H1 (cell line): ENCODE measurements at regions not wholly inside any gene's neighbourhood (a gene's known extent, or its start where the extent isn't known, plus 50 kb on each side); places are given as distances from the start of the nearest gene placed in this dataset.

Experiments used
- CTCF ChIA-PET: fragments of 300-600 bp; sonication (Branson Sonifier 250); formaldehyde crosslinking; loops from one replicate; lab custom pipeline; 2021; ENCODE audit not compliant: partially characterized antibody; lab: Charles Lee
- POLR2A ChIA-PET: fragments of 300-600 bp; sonication (Branson Sonifier 250); formaldehyde crosslinking; loops from one replicate; lab custom pipeline; 2021; ENCODE audit warnings: inconsistent platforms; ENCODE audit not compliant: partially characterized antibody; lab: Charles Lee
- DNase-seq, 2 experiments: peaks; one replicate each; pipeline versions ENCODE4 v3.0.0 to v3.0.0-alpha.2; 2010 to 2022; ENCODE audit warnings: low spot score in 2 of 2, low read depth in 1 of 2, mixed read lengths in 1 of 2
- FAIRE-seq: peaks from 2 replicates; lab custom pipeline; 2011; peaks lifted over from hg19 to GRCh38; lab: Jason Lieb, UNC
- H2AFZ ChIP-seq: 2 replicates; pipeline ENCODE4 v1.8.1; 2012; ENCODE audit warnings: low read length, inconsistent platforms
- H2AK5ac ChIP-seq: 2 replicates; pipeline ENCODE4 v1.6.1; 2013; ENCODE audit warnings: low read depth, low read length
- H2BK120ac ChIP-seq: replicated peaks from 2 replicates; pipeline ENCODE3; 2013; ENCODE audit warnings: low read depth, low read length, inconsistent platforms
- H2BK12ac ChIP-seq: 2 replicates; pipeline ENCODE4 v1.6.1; 2013; ENCODE audit warnings: low read depth, low read length
- H2BK15ac ChIP-seq: 2 replicates; pipeline ENCODE4 v1.6.1; 2013; ENCODE audit warnings: low read length
- H2BK20ac ChIP-seq: 2 replicates; pipeline ENCODE4 v1.6.1; 2013; ENCODE audit warnings: low read length
- H2BK5ac ChIP-seq: 2 replicates; pipeline ENCODE4 v1.6.1; 2013; ENCODE audit warnings: low read depth, low read length
- H3K14ac ChIP-seq: 2 replicates; pipeline ENCODE4 v1.6.1; 2013; ENCODE audit warnings: inconsistent platforms; ENCODE audit not compliant: insufficient read length
- H3K18ac ChIP-seq: 2 replicates; pipeline ENCODE4 v1.6.1; 2013; ENCODE audit warnings: low read length; ENCODE audit errors: extremely low read depth
- H3K23ac ChIP-seq: 2 replicates; pipeline ENCODE4 v1.6.1; 2013; ENCODE audit warnings: inconsistent platforms; ENCODE audit not compliant: insufficient read length
- H3K23me2 ChIP-seq: 2 replicates; pipeline ENCODE4 v1.6.1; 2013; ENCODE audit warnings: low read depth, low read length
- H3K27ac ChIP-seq: 2 replicates; pipeline ENCODE4 v1.6.1; 2011; ENCODE audit warnings: low read depth, low read length, inconsistent platforms
- H3K27me3 ChIP-seq, 4 experiments: replicated peaks in 1 of 4; 1 replicate in 1 of 4; 2 replicates in 3 of 4; pipeline versions ENCODE4 v1.6.1 to v1.8.1; 2011 to 2013; ENCODE audit warnings: low read length in 3 of 4, mild to moderate bottlenecking in 3 of 4, inconsistent platforms in 2 of 4, mixed read lengths in 2 of 4, moderate library complexity in 1 of 4; ENCODE audit not compliant: control insufficient read depth in 3 of 4, insufficient read depth in 3 of 4; ENCODE audit errors: extremely low read depth in 1 of 4
- H3K36me3 ChIP-seq, 4 experiments: 2 replicates each; pipeline versions ENCODE4 v1.6.1 to v1.8.1; 2011 to 2013; ENCODE audit warnings: mild to moderate bottlenecking in 4 of 4, low read length in 3 of 4, moderate library complexity in 2 of 4, control low read depth in 1 of 4, inconsistent platforms in 1 of 4; ENCODE audit not compliant: insufficient read depth in 4 of 4, control insufficient read depth in 2 of 4
- H3K4ac ChIP-seq: replicated peaks from 2 replicates; pipeline ENCODE3; 2013; ENCODE audit warnings: low read length, low read depth, mixed read lengths, inconsistent platforms; ENCODE audit not compliant: insufficient read length
- H3K4me1 ChIP-seq, 4 experiments: replicated peaks in 1 of 4; 1 replicate in 1 of 4; 2 replicates in 3 of 4; pipeline versions ENCODE4 v1.6.1 to v1.8.1; 2011 to 2013; ENCODE audit warnings: low read length in 3 of 4, inconsistent platforms in 2 of 4, mixed read lengths in 1 of 4; ENCODE audit not compliant: insufficient read depth in 4 of 4, control insufficient read depth in 3 of 4
- H3K4me2 ChIP-seq, 2 experiments: 2 replicates each; pipeline versions ENCODE4 v1.6.1 to v1.8.1; 2011 to 2013; ENCODE audit warnings: low read depth in 2 of 2, low read length in 2 of 2, control low read depth in 1 of 2, inconsistent platforms in 1 of 2, mild to moderate bottlenecking in 1 of 2; ENCODE audit not compliant: insufficient read depth in 1 of 2
- H3K4me3 ChIP-seq, 4 experiments: fragments of 200-600, 300-600 bp in 1 of 4; sonication (generic), shearing (Covaris generic), sonication (Bioruptor Twin) in 1 of 4; 2 replicates each; pipeline versions ENCODE4 v1.5.1 to v1.8.1; 2011 to 2016; ENCODE audit warnings: low read length in 4 of 4, low read depth in 3 of 4, control low read depth in 2 of 4, inconsistent platforms in 2 of 4, mild to moderate bottlenecking in 2 of 4, mixed read lengths in 1 of 4, moderate library complexity in 1 of 4; ENCODE audit not compliant: insufficient read depth in 2 of 4; ENCODE audit errors: extremely low read depth in 1 of 4
- H3K56ac ChIP-seq: replicated peaks from 2 replicates; pipeline ENCODE3; 2013; ENCODE audit warnings: low read depth, mild to moderate bottlenecking, mixed read lengths, low read length, inconsistent platforms; ENCODE audit not compliant: insufficient read length
- H3K79me1 ChIP-seq: 2 replicates; pipeline ENCODE4 v1.6.1; 2013; ENCODE audit warnings: low read depth, low read length, control low read depth
- H3K79me2 ChIP-seq, 2 experiments: 2 replicates each; pipeline versions ENCODE4 v1.6.1 to v1.8.1; 2012 to 2013; ENCODE audit warnings: low read length in 2 of 2, mild to moderate bottlenecking in 2 of 2, inconsistent platforms in 1 of 2; ENCODE audit not compliant: insufficient read depth in 2 of 2, control insufficient read depth in 1 of 2
- H3K9ac ChIP-seq, 4 experiments: replicated peaks in 1 of 4; 1 replicate in 1 of 4; 2 replicates in 3 of 4; pipeline versions ENCODE4 v1.6.1 to v1.8.1; 2011 to 2013; ENCODE audit warnings: low read depth in 3 of 4, low read length in 3 of 4, control low read depth in 2 of 4, mild to moderate bottlenecking in 2 of 4, moderate library complexity in 2 of 4, inconsistent platforms in 1 of 4; ENCODE audit errors: extremely low read depth in 1 of 4
- H3K9me3 ChIP-seq, 2 experiments: 2 replicates each; pipeline versions ENCODE4 v1.6.1 to v1.8.1; 2012 to 2013; ENCODE audit warnings: mild to moderate bottlenecking in 2 of 2, moderate library complexity in 2 of 2, control low read depth in 1 of 2, inconsistent platforms in 1 of 2, low read depth in 1 of 2, low read length in 1 of 2, mixed read lengths in 1 of 2; ENCODE audit not compliant: insufficient read depth in 2 of 2
- H4K20me1 ChIP-seq, 2 experiments: replicated peaks in 1 of 2; 2 replicates each; pipeline versions ENCODE3 to v1.8.1; 2011 to 2013; ENCODE audit warnings: inconsistent platforms in 2 of 2, low read length in 2 of 2, mild to moderate bottlenecking in 1 of 2; ENCODE audit not compliant: insufficient read depth in 2 of 2, control insufficient read depth in 1 of 2
- H4K5ac ChIP-seq: 2 replicates; pipeline ENCODE4 v1.6.1; 2013; ENCODE audit warnings: low read length, low read depth, mixed read lengths, inconsistent platforms; ENCODE audit not compliant: insufficient read length
- H4K8ac ChIP-seq: 2 replicates; pipeline ENCODE4 v1.8.0; 2013; ENCODE audit warnings: mild to moderate bottlenecking, moderate library complexity, low read length, inconsistent platforms; ENCODE audit not compliant: insufficient read depth; ENCODE audit errors: extremely low read depth
- H4K91ac ChIP-seq: replicated peaks from 2 replicates; pipeline ENCODE3; 2013; ENCODE audit warnings: low read length, mixed read lengths, inconsistent platforms; ENCODE audit not compliant: insufficient read length
- CBX5 ChIP-seq: fragments of 300-800, 300-1000 bp; sonication (generic); IDR thresholded peaks from 2 replicates; pipeline ENCODE4 v1.7.1; 2016; ENCODE audit warnings: antibody characterized with exemption, low read length, low read depth
- GABPA ChIP-seq: IDR thresholded peaks from 2 replicates; pipeline ENCODE4 v1.6.1; 2011; ENCODE audit warnings: mild to moderate bottlenecking, low read length, moderate library complexity, borderline replicate concordance; ENCODE audit not compliant: insufficient read depth
- JUN ChIP-seq: IDR thresholded peaks from 2 replicates; pipeline ENCODE4 v1.6.1; 2011; ENCODE audit warnings: low read depth, mild to moderate bottlenecking, improper control_type of control experiment, low read length
- KDM1A ChIP-seq: fragments of 200-600, 300-600 bp; sonication (generic); IDR thresholded peaks from 2 replicates; pipeline ENCODE4 v1.7.1; 2016; ENCODE audit warnings: mild to moderate bottlenecking, low read length, borderline replicate concordance
- MAX ChIP-seq: IDR thresholded peaks from 2 replicates; pipeline ENCODE4 v1.6.1; 2012; ENCODE audit warnings: inconsistent platforms
- NANOG ChIP-seq: IDR thresholded peaks from 2 replicates; pipeline ENCODE4 v1.6.1; 2011; ENCODE audit warnings: low read length, low read depth, mild to moderate bottlenecking, inconsistent platforms; ENCODE audit not compliant: insufficient read depth, poor library complexity, severe bottlenecking
- RXRA ChIP-seq: IDR thresholded peaks from 2 replicates; pipeline ENCODE4 v1.6.1; 2011; ENCODE audit warnings: low read depth, mild to moderate bottlenecking, low read length, moderate library complexity; ENCODE audit not compliant: insufficient read depth
- TCF12 ChIP-seq: IDR thresholded peaks from 2 replicates; pipeline ENCODE4 v1.6.1; 2011; ENCODE audit warnings: low read depth, mild to moderate bottlenecking, low read length
- USF2 ChIP-seq: IDR thresholded peaks from 2 replicates; pipeline ENCODE4 v1.6.1; 2011; ENCODE audit warnings: low read length, improper control_type of control experiment
- WGBS, 2 experiments: shearing (Covaris generic) in 1 of 2; methylation state at CpG; one replicate each; pipeline versions ENCODE4 v1.1.6 to v1.1.7; 2013 to 2015; ENCODE audit warnings: low lambda C conversion rate in 2 of 2, mixed read lengths in 2 of 2, inconsistent platforms in 1 of 2, low coverage in 1 of 2, missing lambda C conversion rate in 1 of 2; ENCODE audit not compliant: insufficient replicate concordance in 2 of 2, insufficient coverage in 1 of 2, insufficient read length in 1 of 2; ENCODE audit errors: extremely low coverage in 1 of 2, missing lambda C conversion rate in 1 of 2; 5-methylcytosine and 5-hydroxymethylcytosine counted together

- H3K4me2 ChIP-seq: no peak overlapping the region
- no peak overlapping the region for H3K23ac ChIP-seq
- H3K36me3 ChIP-seq: no peaks in the 10 kb centered on the region; a peak in 1 of 8 replicates
- H2BK15ac ChIP-seq: no peak overlapping the region
- no peaks in the 10 kb centered on the region for H3K4me1 ChIP-seq
- no peak overlapping the region for H3K14ac ChIP-seq
- 85% methylated on average over 4 of the region's 4 CpGs; no CpG with 5 or more reads in 1 of the 2 experiments for WGBS, 2 experiments
- no peak for DNase-seq
- no peak overlapping the region for H4K91ac ChIP-seq
- ChIA-PET CTCF (interaction anchor here (1.6 kb wide), 1 partner anchor 22 kb away, joined by 3 read pairs; no protein-coding TSS in a partner anchor), POLR2A (no interaction called here)
- H3K4me3 ChIP-seq: no peak overlapping the region
- H2BK20ac ChIP-seq: no peak overlapping the region
- no peaks in the 10 kb centered on the region for H3K27me3 ChIP-seq
- H4K20me1 ChIP-seq: no peaks in the 10 kb centered on the region
- H4K8ac ChIP-seq: no peak overlapping the region
- no peak overlapping the region for H2AK5ac ChIP-seq
- H3K56ac ChIP-seq: no peak overlapping the region
- H4K5ac ChIP-seq: no peak overlapping the region
- H2BK5ac ChIP-seq: no peak overlapping the region
- no peak overlapping the region for H3K9ac ChIP-seq
- no peak overlapping the region for H3K4ac ChIP-seq
- FAIRE-seq: no peak
- H3K9me3 ChIP-seq: 0 out of 4 replicates have a peak, but pooled peaks cover 0 to 4% of the 10 kb centered on the region in 2 experiments
- no peaks in the 10 kb centered on the region for H3K79me1 ChIP-seq
- no peak overlapping the region for H3K18ac ChIP-seq
- no peak overlapping the region for H2BK120ac ChIP-seq
- no peak overlapping the region for H3K27ac ChIP-seq
- no peak overlapping the region for H2AFZ ChIP-seq
- no peak overlapping the region for H2BK12ac ChIP-seq
- no peaks in the 10 kb centered on the region for H3K79me2 ChIP-seq
- H3K23me2 ChIP-seq: no peaks in the 10 kb centered on the region
- TF ChIP-seq NANOG (no peak), MAX (no peak), JUN (no peak), USF2 (no peak), CBX5 (no peak), TCF12 (no peak), KDM1A (no peak), RXRA (no peak), GABPA (no peak)
Observed at GRCh38 chr7:41869997-41870396, 167.1 kb upstream of the INHBA start.
